H1 (cell line): ENCODE measurements at regions not wholly inside any gene's neighbourhood (a gene's known extent, or its start where the extent isn't known, plus 50 kb on each side); places are given as distances from the start of the nearest gene placed in this dataset.

Experiments used
- CTCF ChIA-PET: fragments of 300-600 bp; sonication (Branson Sonifier 250); formaldehyde crosslinking; loops from one replicate; lab custom pipeline; 2021; ENCODE audit not compliant: partially characterized antibody; lab: Charles Lee
- POLR2A ChIA-PET: fragments of 300-600 bp; sonication (Branson Sonifier 250); formaldehyde crosslinking; loops from one replicate; lab custom pipeline; 2021; ENCODE audit warnings: inconsistent platforms; ENCODE audit not compliant: partially characterized antibody; lab: Charles Lee
- DNase-seq, 2 experiments: peaks; one replicate each; pipeline versions ENCODE4 v3.0.0 to v3.0.0-alpha.2; 2010 to 2022; ENCODE audit warnings: low spot score in 2 of 2, low read depth in 1 of 2, mixed read lengths in 1 of 2
- FAIRE-seq: peaks from 2 replicates; lab custom pipeline; 2011; peaks lifted over from hg19 to GRCh38; lab: Jason Lieb, UNC
- H2AFZ ChIP-seq: 2 replicates; pipeline ENCODE4 v1.8.1; 2012; ENCODE audit warnings: low read length, inconsistent platforms
- H2AK5ac ChIP-seq: 2 replicates; pipeline ENCODE4 v1.6.1; 2013; ENCODE audit warnings: low read depth, low read length
- H2BK120ac ChIP-seq: replicated peaks from 2 replicates; pipeline ENCODE3; 2013; ENCODE audit warnings: low read depth, low read length, inconsistent platforms
- H2BK12ac ChIP-seq: 2 replicates; pipeline ENCODE4 v1.6.1; 2013; ENCODE audit warnings: low read depth, low read length
- H2BK15ac ChIP-seq: 2 replicates; pipeline ENCODE4 v1.6.1; 2013; ENCODE audit warnings: low read length
- H2BK20ac ChIP-seq: 2 replicates; pipeline ENCODE4 v1.6.1; 2013; ENCODE audit warnings: low read length
- H2BK5ac ChIP-seq: 2 replicates; pipeline ENCODE4 v1.6.1; 2013; ENCODE audit warnings: low read depth, low read length
- H3K14ac ChIP-seq: 2 replicates; pipeline ENCODE4 v1.6.1; 2013; ENCODE audit warnings: inconsistent platforms; ENCODE audit not compliant: insufficient read length
- H3K18ac ChIP-seq: 2 replicates; pipeline ENCODE4 v1.6.1; 2013; ENCODE audit warnings: low read length; ENCODE audit errors: extremely low read depth
- H3K23ac ChIP-seq: 2 replicates; pipeline ENCODE4 v1.6.1; 2013; ENCODE audit warnings: inconsistent platforms; ENCODE audit not compliant: insufficient read length
- H3K23me2 ChIP-seq: 2 replicates; pipeline ENCODE4 v1.6.1; 2013; ENCODE audit warnings: low read depth, low read length
- H3K27ac ChIP-seq: 2 replicates; pipeline ENCODE4 v1.6.1; 2011; ENCODE audit warnings: low read depth, low read length, inconsistent platforms
- H3K27me3 ChIP-seq, 4 experiments: replicated peaks in 1 of 4; 1 replicate in 1 of 4; 2 replicates in 3 of 4; pipeline versions ENCODE4 v1.6.1 to v1.8.1; 2011 to 2013; ENCODE audit warnings: low read length in 3 of 4, mild to moderate bottlenecking in 3 of 4, inconsistent platforms in 2 of 4, mixed read lengths in 2 of 4, moderate library complexity in 1 of 4; ENCODE audit not compliant: control insufficient read depth in 3 of 4, insufficient read depth in 3 of 4; ENCODE audit errors: extremely low read depth in 1 of 4
- H3K36me3 ChIP-seq, 4 experiments: 2 replicates each; pipeline versions ENCODE4 v1.6.1 to v1.8.1; 2011 to 2013; ENCODE audit warnings: mild to moderate bottlenecking in 4 of 4, low read length in 3 of 4, moderate library complexity in 2 of 4, control low read depth in 1 of 4, inconsistent platforms in 1 of 4; ENCODE audit not compliant: insufficient read depth in 4 of 4, control insufficient read depth in 2 of 4
- H3K4ac ChIP-seq: replicated peaks from 2 replicates; pipeline ENCODE3; 2013; ENCODE audit warnings: low read length, low read depth, mixed read lengths, inconsistent platforms; ENCODE audit not compliant: insufficient read length
- H3K4me1 ChIP-seq, 4 experiments: replicated peaks in 1 of 4; 1 replicate in 1 of 4; 2 replicates in 3 of 4; pipeline versions ENCODE4 v1.6.1 to v1.8.1; 2011 to 2013; ENCODE audit warnings: low read length in 3 of 4, inconsistent platforms in 2 of 4, mixed read lengths in 1 of 4; ENCODE audit not compliant: insufficient read depth in 4 of 4, control insufficient read depth in 3 of 4
- H3K4me2 ChIP-seq, 2 experiments: 2 replicates each; pipeline versions ENCODE4 v1.6.1 to v1.8.1; 2011 to 2013; ENCODE audit warnings: low read depth in 2 of 2, low read length in 2 of 2, control low read depth in 1 of 2, inconsistent platforms in 1 of 2, mild to moderate bottlenecking in 1 of 2; ENCODE audit not compliant: insufficient read depth in 1 of 2
- H3K4me3 ChIP-seq, 4 experiments: fragments of 200-600, 300-600 bp in 1 of 4; sonication (generic), shearing (Covaris generic), sonication (Bioruptor Twin) in 1 of 4; 2 replicates each; pipeline versions ENCODE4 v1.5.1 to v1.8.1; 2011 to 2016; ENCODE audit warnings: low read length in 4 of 4, low read depth in 3 of 4, control low read depth in 2 of 4, inconsistent platforms in 2 of 4, mild to moderate bottlenecking in 2 of 4, mixed read lengths in 1 of 4, moderate library complexity in 1 of 4; ENCODE audit not compliant: insufficient read depth in 2 of 4; ENCODE audit errors: extremely low read depth in 1 of 4
- H3K56ac ChIP-seq: replicated peaks from 2 replicates; pipeline ENCODE3; 2013; ENCODE audit warnings: low read depth, mild to moderate bottlenecking, mixed read lengths, low read length, inconsistent platforms; ENCODE audit not compliant: insufficient read length
- H3K79me1 ChIP-seq: 2 replicates; pipeline ENCODE4 v1.6.1; 2013; ENCODE audit warnings: low read depth, low read length, control low read depth
- H3K79me2 ChIP-seq, 2 experiments: 2 replicates each; pipeline versions ENCODE4 v1.6.1 to v1.8.1; 2012 to 2013; ENCODE audit warnings: low read length in 2 of 2, mild to moderate bottlenecking in 2 of 2, inconsistent platforms in 1 of 2; ENCODE audit not compliant: insufficient read depth in 2 of 2, control insufficient read depth in 1 of 2
- H3K9ac ChIP-seq, 4 experiments: replicated peaks in 1 of 4; 1 replicate in 1 of 4; 2 replicates in 3 of 4; pipeline versions ENCODE4 v1.6.1 to v1.8.1; 2011 to 2013; ENCODE audit warnings: low read depth in 3 of 4, low read length in 3 of 4, control low read depth in 2 of 4, mild to moderate bottlenecking in 2 of 4, moderate library complexity in 2 of 4, inconsistent platforms in 1 of 4; ENCODE audit errors: extremely low read depth in 1 of 4
- H3K9me3 ChIP-seq, 2 experiments: 2 replicates each; pipeline versions ENCODE4 v1.6.1 to v1.8.1; 2012 to 2013; ENCODE audit warnings: mild to moderate bottlenecking in 2 of 2, moderate library complexity in 2 of 2, control low read depth in 1 of 2, inconsistent platforms in 1 of 2, low read depth in 1 of 2, low read length in 1 of 2, mixed read lengths in 1 of 2; ENCODE audit not compliant: insufficient read depth in 2 of 2
- H4K20me1 ChIP-seq, 2 experiments: replicated peaks in 1 of 2; 2 replicates each; pipeline versions ENCODE3 to v1.8.1; 2011 to 2013; ENCODE audit warnings: inconsistent platforms in 2 of 2, low read length in 2 of 2, mild to moderate bottlenecking in 1 of 2; ENCODE audit not compliant: insufficient read depth in 2 of 2, control insufficient read depth in 1 of 2
- H4K5ac ChIP-seq: 2 replicates; pipeline ENCODE4 v1.6.1; 2013; ENCODE audit warnings: low read length, low read depth, mixed read lengths, inconsistent platforms; ENCODE audit not compliant: insufficient read length
- H4K8ac ChIP-seq: 2 replicates; pipeline ENCODE4 v1.8.0; 2013; ENCODE audit warnings: mild to moderate bottlenecking, moderate library complexity, low read length, inconsistent platforms; ENCODE audit not compliant: insufficient read depth; ENCODE audit errors: extremely low read depth
- H4K91ac ChIP-seq: replicated peaks from 2 replicates; pipeline ENCODE3; 2013; ENCODE audit warnings: low read length, mixed read lengths, inconsistent platforms; ENCODE audit not compliant: insufficient read length
- ASH2L ChIP-seq: fragments of 200-600, 300-600 bp; sonication (generic); IDR thresholded peaks from one replicate; pipeline ENCODE4 v1.7.1; 2017; ENCODE audit warnings: low read length
- CBX5 ChIP-seq: fragments of 300-800, 300-1000 bp; sonication (generic); IDR thresholded peaks from 2 replicates; pipeline ENCODE4 v1.7.1; 2016; ENCODE audit warnings: antibody characterized with exemption, low read length, low read depth
- CEBPB ChIP-seq: IDR thresholded peaks from 2 replicates; pipeline ENCODE4 v1.6.1; 2012; ENCODE audit warnings: low read depth, low read length
- FOSL1 ChIP-seq: IDR thresholded peaks from 2 replicates; pipeline ENCODE4 v1.6.1; 2011; ENCODE audit warnings: mild to moderate bottlenecking, low read depth, low read length, moderate library complexity; ENCODE audit not compliant: insufficient read depth
- GTF2F1 ChIP-seq: IDR thresholded peaks from 2 replicates; pipeline ENCODE4 v1.6.1; 2012; ENCODE audit warnings: low read depth, low read length, improper control_type of control experiment, borderline replicate concordance
- HDAC6 ChIP-seq: IDR thresholded peaks from one replicate; pipeline ENCODE4 v1.7.1; 2012; ENCODE audit warnings: low read depth, mild to moderate bottlenecking, inconsistent platforms, low read length, moderate library complexity
- KDM5A ChIP-seq: fragments of 200-600 bp; IDR thresholded peaks from 2 replicates; pipeline ENCODE4 v1.7.1; 2012; ENCODE audit warnings: mild to moderate bottlenecking, low read length, inconsistent platforms, mixed read lengths
- PHF8 ChIP-seq: fragments of 200-600 bp; sonication (generic); conservative IDR thresholded peaks from 2 replicates; pipeline ENCODE4 v1.7.1; 2012; ENCODE audit warnings: low read depth, mild to moderate bottlenecking, inconsistent platforms, low read length, moderate library complexity
- POLR2AphosphoS5 ChIP-seq: IDR thresholded peaks from 2 replicates; pipeline ENCODE4 v1.6.1; 2011; ENCODE audit warnings: low read depth, low read length
- RAD21 ChIP-seq, 2 experiments: IDR thresholded peaks in 1 of 2; conservative IDR thresholded peaks in 1 of 2; 2 replicates each; pipeline ENCODE4 v1.6.1; 2011; ENCODE audit warnings: low read depth in 2 of 2, low read length in 2 of 2, improper control_type of control experiment in 1 of 2, inconsistent platforms in 1 of 2, mild to moderate bottlenecking in 1 of 2, moderate library complexity in 1 of 2
- RNF2 ChIP-seq: fragments of 200-900, 300-1000 bp; sonication (generic); IDR thresholded peaks from 2 replicates; pipeline ENCODE4 v1.7.1; 2016; ENCODE audit warnings: borderline replicate concordance, low read depth, mild to moderate bottlenecking, antibody characterized with exemption, low read length; ENCODE audit not compliant: poor library complexity, severe bottlenecking; ENCODE audit errors: missing control alignments
- SIX5 ChIP-seq: IDR thresholded peaks from 2 replicates; pipeline ENCODE4 v1.6.1; 2011; ENCODE audit warnings: mild to moderate bottlenecking, low read depth, low read length
- ZNF274 ChIP-seq: IDR thresholded peaks from 2 replicates; pipeline ENCODE4 v1.7.0; 2012; ENCODE audit warnings: low read length, borderline replicate concordance; ENCODE audit errors: extremely low read depth
- WGBS, 2 experiments: shearing (Covaris generic) in 1 of 2; methylation state at CpG; one replicate each; pipeline versions ENCODE4 v1.1.6 to v1.1.7; 2013 to 2015; ENCODE audit warnings: low lambda C conversion rate in 2 of 2, mixed read lengths in 2 of 2, inconsistent platforms in 1 of 2, low coverage in 1 of 2, missing lambda C conversion rate in 1 of 2; ENCODE audit not compliant: insufficient replicate concordance in 2 of 2, insufficient coverage in 1 of 2, insufficient read length in 1 of 2; ENCODE audit errors: extremely low coverage in 1 of 2, missing lambda C conversion rate in 1 of 2; 5-methylcytosine and 5-hydroxymethylcytosine counted together

GRCh38 chr15:97870771-97871170 is 89.7 kb upstream of the ARRDC4 start:
- DNase-seq = no peak
- no peaks in the 10 kb centered on the region for H3K79me2 ChIP-seq
- TF ChIP-seq HDAC6 (no peak), POLR2AphosphoS5 (no peak), ZNF274 (no peak), SIX5 (no peak), RAD21 (IDR thresholded peaks at IDR 0.05 in 1 of 2, conservative IDR thresholded peaks at IDR 0.05 in 1 of 2; ENCODE audit: low read depth in 2 of 2, low read length in 2 of 2) (no peak), ASH2L (no peak), PHF8 (no peak), KDM5A (no peak), FOSL1 (no peak), CBX5 (no peak), RNF2 (no peak), GTF2F1 (no peak), CEBPB (no peak)
- TF ChIP-seq, all 59 proteins: peak for 0
- Histone ChIP-seq H4K91ac (no peak overlapping the region), H4K8ac (no peak overlapping the region), H2AFZ (no peak overlapping the region), H3K79me1 (no peaks in the 10 kb centered on the region), H3K4me1 (no peaks in the 10 kb centered on the region), H2BK15ac (no peak overlapping the region; the same call in 1 of the 2 replicates), H4K20me1 (no peaks in the 10 kb centered on the region), H3K9ac (no peak overlapping the region), H3K56ac (no peak overlapping the region), H3K4me3 (no peak overlapping the region), H3K9me3 (peaks cover 0 to 5% of the 10 kb centered on the region in 2 experiments; a peak in 2 of 4 replicates), H4K5ac (no peak overlapping the region), H3K36me3 (no peaks in the 10 kb centered on the region), H3K14ac (no peak overlapping the region), H3K27ac (no peak overlapping the region), H3K4me2 (no peak overlapping the region), H3K23ac (no peak overlapping the region), H3K4ac (no peak overlapping the region), H3K27me3 (no peaks in the 10 kb centered on the region), H3K18ac (no peak overlapping the region), H3K23me2 (no peaks in the 10 kb centered on the region), H2BK5ac (no peak overlapping the region), H2AK5ac (no peak overlapping the region), H2BK20ac (no peak overlapping the region), H2BK120ac (no peak overlapping the region), H2BK12ac (no peak overlapping the region)
- ChIA-PET POLR2A (no interaction called here), CTCF (interaction anchor here (1.4 to 1.9 kb wide), 2 partner anchors 21 to 28 kb away, joined by 3 to 4 read pairs; no protein-coding TSS in a partner anchor)
- WGBS, 2 experiments = 100% methylated on average over 1 of the region's 3 CpGs; no CpG with 5 or more reads in 1 of the 2 experiments
- FAIRE-seq = no peak
